HG03060 (cell line): ENCODE measurements at regions not wholly inside any gene's neighbourhood (a gene's known extent, or its start where the extent isn't known, plus 50 kb on each side); places are given as distances from the start of the nearest gene placed in this dataset.
"Not testable (repeated sequence)": the region's sequence is repeated elsewhere in the genome, so short reads cannot be mapped to it uniquely, and the experiment has no call there.

ENCODE experiments used
- ATAC-seq: cut with Tn5 transposase; IDR thresholded peaks from one replicate; pipeline ENCODE4 v1.9.1; 2021; ENCODE audit warnings: low read depth, moderate number of reproducible peaks; ENCODE audit not compliant: unreplicated experiment

DNA sequence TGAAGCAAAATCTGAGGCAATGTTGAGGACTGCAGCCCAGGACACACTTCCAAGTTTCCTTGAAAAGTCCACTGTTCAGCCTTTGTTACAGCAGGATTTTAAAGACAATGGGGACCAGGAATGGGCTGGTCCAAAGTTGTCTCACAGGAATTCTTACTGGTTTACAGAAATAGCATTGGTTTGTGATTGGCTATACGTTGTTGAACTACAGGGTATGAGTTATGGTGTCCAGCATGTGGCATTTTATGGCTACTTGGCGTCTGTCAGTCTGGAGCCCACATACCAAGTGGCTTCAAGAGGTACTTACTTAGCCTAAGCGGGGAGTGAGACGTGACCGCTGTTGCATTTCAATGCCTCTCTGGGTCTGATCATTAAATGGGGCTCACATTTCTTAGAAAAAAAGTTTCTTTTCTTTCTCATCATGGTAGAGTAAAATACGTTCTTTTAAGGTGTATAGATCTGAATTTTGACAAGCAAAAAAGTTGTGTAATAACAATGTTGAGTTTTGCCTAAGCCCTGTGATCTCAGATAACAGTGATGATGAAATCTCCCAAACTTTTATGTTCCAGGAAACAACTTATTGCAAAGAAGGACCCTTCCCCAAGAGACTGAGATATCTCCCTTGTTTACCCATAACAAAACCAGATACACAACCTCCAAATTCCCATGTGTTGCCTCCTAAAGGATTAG, 100.0 kb upstream of the TRIM24 start:
- no peak for ATAC-seq

DNA sequence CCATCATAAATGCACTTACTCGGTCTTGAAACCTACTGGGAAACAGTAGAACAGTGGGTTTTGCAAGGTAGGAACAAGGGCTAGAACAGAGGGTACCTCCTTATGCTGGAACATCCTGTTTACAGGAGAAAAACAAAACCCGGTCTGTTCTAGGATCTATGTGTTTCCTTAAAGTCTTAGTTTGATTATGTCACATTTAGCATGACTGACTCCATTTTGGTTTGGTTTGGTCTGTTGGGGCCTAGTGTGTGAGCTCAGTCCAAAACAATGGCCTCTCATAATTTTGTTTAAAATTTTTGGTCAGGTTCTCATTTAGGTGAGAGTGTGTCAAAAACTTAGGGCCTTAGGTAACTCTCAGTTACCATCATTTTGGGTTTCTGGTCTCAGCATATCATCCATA, 96.3 kb upstream of the TRIM24 start:
- ATAC-seq = no peak

DNA sequence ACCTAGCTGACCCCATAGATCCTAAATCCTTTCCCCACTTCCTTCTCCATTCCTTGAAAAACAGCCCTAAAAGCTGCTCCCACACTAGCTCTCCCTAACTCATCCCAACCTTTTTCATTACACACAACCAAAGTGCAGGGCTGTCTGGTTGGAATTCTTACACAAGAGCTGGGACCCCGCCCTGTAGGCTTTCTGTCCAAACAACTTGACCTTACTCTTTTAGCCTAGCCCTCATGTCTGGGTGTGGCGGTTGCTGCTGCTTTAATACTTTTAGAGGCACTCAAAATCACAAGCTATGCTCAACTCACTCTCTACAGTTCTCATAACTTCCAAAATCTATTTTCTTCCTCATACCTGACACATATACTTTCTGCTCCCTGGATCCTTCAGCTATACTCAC, 93.9 kb upstream of the TRIM24 start:
- not testable (repeated sequence) for ATAC-seq

DNA sequence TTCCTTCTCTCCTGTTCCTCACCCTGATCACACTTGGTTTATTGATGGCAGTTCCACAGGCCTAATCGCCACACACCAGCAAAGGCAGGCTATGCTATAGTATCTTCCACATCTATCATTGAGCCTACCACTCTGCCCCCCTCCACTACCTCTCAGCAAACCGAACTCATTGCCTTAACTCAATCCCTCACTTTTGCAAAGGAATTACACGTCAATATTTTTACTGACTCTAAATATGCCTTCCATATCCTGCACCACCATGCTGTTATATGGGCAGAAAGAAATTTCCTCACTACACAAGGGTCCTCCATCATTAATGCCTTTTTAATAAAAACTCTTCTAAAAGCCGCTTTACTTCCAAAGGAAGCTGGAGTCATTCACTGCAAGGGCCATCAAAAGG, 93.4 kb upstream of the TRIM24 start:
- ATAC-seq = not testable (repeated sequence)

DNA sequence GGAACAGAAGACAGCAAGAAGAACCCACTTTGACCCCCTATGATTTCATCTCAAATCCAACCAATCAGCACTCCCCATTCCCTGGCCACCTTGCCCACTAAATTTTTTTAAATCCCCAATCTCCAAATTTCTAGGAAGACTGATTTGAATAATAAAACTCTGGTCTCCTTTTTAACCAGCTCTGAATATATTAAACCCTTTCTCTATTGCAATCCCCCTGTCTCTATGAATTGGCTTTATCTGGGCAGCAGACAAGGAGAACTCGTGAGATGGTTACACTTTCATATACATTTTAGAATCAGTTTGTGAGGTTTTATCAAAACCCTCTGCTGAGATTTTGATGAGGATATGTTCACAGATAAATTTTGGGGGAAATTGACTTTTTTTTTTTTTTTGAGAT, 90.3 kb upstream of the TRIM24 start:
- no peak for ATAC-seq

DNA sequence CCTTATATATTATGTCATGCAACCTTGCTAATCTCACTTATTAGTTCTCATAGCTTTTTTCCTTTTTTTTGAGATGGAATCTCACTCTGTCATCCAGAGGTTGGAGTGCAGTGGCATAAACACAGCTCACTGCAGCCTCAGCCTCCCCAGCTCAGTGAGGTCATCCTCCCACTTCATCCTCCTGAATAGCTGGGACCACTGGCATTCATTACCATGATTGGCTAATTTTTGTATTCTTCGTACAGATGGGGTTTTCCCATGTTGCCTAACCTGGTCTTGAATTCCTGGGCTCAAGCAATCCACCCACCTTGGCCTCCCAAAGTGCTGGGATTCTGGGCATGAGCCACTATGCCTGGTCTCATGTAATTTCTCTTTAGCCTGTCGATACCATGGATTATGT, 89.1 kb upstream of the TRIM24 start:
- no peak for ATAC-seq

DNA sequence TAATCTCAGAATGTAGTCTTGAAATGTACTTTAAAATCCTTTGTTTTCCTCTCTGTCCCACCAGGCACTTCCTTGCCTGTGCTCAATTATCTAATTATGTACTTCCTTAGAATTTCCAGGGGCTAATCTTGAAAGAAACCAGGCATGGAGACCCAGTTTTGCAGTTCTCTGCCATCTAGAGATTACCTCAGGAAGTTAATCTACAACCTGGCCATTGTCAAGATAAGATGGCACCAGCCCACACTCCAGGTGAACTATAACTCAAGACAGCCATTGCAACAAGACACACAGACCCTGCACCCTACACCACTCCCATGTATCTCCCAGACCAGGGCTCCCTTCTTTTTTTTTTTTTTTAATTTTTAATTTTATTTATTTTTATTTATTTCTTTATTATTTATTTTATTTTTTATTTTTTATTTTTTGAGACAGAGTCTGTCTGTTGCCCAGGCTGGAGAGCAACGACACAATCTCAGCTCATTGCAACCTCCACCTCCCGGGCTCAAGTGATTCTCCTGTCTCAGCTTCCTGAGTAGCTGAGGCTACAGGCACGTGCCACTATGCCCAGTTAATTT, 85.9 kb upstream of the TRIM24 start:
- ATAC-seq = no peak

DNA sequence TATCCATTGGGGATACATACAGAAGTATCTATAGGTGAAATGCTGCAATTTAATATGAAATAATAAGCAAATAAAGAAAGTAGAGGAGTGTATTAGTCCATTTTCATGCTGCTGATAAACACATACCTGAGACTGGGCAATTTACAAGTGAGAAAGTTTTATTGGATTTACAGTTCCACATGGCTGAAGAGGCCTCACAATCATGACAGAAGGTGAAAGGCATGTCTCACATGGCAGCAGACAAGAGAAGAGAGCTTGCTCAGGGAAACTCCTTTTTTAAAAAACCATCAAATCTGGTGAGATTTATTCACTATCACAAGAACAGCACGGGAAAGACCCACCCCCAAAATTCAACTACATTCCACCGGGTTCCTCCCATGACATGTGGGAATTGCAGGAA, 82.8 kb upstream of the TRIM24 start:
- no peak for ATAC-seq

DNA sequence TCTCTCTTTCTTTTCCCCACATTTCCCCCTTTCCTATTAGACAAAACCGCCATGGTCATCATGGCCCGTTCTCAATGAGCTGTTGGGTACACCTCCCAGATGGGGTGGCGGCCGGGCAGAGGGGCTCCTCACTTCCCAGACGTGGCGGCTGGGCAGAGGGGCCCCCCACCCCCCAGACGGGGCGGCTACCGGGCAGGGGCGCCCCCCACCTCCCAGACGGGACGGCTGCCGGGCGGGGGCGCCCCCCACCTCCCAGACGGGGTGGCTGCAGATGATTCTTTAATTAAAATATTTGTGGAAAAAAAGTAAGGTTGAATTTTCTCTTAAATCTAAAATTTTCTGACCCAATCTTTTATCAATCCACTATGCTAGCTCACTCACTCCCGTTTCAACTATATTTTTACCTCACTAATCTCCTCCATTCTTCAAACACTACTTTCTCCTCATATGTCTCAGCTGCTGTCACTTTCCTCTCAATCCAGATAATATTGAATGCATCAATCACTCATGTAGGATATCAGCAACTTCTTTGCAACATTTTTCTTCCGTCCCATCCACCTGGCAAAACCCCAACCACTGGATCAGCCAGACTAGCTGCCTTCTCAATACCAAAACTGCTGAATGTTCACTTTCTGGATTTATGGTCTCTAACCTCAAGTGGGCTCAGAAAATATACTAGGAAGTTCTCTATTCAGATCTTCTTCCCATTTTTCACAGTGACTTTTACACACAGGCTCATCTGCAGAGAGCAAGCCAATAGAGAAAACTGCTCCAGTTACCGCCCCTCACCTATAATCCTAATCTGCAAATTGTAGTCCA, 81.1 kb upstream of the TRIM24 start:
- ATAC-seq = no peak

DNA sequence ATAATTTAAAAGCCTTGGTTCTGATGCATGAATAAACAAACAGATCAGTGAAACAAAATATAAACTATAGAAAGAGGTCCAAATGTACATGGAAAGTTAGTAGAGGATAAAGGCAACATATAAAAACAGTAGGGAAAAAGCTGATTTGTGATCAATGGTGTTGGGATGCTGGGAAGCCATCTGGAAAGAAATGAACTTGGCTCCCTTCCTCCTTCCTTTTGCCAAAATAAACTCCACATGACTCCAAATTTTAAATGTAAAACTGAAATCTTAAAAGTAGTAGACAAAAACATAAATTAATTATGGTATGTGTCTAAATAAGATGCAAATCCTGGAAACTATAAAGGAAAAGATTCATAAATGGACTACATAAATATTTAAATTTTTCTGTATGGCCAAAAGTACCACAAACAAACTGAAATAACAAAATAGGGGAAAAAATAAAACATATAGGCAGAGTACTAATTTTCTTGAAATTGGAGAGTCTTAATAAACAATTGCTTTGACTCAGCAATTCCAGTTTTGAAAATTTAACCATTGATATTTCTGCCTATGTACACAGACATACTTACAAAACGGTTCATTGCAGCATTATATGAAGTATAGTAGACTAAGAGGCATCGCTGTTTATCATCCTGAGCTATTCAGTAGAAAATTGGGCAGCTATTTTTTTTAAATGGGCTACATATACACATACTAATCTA, 77.0 kb upstream of the TRIM24 start:
- ATAC-seq = no peak

DNA sequence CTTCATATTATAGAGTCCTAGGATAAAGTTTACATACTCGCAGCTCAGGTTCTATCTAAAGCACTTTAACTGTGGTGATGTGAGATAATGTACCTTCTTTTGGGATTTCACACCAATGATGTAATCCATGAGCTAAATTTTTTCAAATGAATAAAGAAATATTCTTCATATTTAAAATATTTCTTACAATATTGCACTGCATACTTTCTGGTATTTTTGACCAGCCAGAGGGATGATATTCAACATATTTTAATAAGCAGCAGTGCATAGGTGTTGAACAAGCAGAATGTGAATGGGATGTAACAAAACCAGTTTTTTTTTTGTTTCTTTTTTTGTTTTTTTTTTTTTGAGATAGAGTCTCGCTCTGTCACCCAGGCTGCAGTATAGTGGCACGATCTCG, 73.2 kb upstream of the TRIM24 start:
- ATAC-seq = no peak

DNA sequence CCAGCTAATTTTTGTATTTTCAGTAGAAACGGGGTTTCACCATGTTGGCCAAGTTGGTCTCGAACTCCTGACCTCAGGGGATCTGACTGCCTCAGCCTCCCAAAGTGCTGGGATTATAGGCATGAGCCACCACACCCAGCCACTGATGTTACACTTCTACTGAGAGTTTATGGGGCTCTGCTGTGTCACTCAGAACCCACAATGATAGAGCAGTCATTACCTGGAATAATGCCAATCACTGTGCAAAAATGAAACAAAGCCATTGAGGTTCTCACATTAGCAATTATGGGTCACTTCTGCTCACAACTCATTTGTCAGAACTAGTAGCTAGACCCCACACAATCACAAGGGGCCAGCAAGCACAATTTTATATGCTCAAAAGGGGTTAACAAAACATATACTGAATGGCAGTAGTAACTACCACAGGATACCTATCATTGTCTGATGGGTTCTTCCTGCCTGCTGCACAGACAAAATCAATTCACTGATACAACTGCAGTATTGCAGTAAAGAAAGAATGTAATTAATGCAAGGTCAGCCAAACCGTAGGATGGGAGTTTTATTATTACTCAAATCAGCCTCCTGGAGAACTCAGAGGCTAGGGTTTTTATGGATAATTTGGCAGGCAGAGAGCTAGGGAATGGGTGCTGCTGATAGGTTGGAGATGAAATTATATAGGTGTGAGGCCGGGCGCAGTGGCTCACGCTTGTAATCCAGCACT, 72.1 kb upstream of the TRIM24 start:
- no peak for ATAC-seq

DNA sequence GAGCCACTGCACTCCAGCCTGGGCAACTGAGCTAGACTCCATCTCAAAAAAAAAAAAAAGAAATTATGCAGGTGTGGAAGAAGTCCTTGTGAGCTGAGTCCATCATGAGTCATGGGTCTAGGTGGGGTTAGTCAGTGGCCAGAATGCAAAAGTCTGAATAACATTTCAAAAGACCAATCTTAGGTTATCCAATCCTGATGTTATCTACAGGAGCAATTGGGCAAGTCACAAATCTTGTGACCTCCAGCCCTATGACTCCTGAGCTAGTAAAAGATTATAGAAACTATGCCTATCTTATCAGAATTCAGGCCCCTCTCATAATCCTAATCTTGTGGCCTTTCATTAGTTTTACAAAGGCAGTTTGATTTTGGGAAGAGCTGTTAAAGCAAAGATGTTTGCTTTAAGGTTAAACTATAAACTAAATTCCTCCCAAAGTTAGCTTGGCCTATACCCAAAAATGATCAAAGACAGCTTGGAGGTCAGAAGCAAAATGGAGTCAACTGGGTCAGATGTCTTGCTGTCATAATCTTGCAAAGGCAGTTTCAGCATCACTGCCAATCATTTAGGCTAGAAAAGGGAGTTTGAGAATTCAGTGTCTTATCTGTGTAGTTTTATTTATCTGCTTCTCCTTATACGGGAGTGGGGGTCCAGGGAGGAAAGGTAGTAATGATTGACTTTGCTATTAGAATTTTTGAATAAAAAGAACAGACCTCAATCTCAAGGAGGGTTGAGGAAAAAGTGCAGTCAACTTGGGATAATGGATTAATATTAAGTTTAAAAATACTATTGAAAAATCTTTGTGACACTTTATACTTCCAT, 71.2 kb upstream of the TRIM24 start:
- ATAC-seq = no peak

DNA sequence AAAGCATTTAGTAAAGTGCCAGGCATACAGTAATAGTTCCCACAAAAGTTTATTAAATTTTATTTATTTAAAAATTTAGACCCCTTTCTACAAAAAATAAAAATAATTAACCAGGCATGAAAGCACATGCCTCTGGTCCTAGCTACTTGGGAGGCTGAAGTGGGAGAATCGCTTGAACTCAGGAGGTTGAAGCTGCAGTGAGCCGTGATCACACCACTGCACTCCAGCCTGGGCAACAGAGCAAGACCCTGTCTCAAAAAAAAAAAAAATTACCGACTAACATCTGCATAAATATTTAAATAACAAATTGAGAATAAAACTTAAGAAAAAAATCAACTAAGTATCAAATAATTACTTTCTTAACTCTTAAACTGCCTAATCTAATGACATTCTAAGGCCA, 64.3 kb upstream of the TRIM24 start:
- ATAC-seq = no peak

DNA sequence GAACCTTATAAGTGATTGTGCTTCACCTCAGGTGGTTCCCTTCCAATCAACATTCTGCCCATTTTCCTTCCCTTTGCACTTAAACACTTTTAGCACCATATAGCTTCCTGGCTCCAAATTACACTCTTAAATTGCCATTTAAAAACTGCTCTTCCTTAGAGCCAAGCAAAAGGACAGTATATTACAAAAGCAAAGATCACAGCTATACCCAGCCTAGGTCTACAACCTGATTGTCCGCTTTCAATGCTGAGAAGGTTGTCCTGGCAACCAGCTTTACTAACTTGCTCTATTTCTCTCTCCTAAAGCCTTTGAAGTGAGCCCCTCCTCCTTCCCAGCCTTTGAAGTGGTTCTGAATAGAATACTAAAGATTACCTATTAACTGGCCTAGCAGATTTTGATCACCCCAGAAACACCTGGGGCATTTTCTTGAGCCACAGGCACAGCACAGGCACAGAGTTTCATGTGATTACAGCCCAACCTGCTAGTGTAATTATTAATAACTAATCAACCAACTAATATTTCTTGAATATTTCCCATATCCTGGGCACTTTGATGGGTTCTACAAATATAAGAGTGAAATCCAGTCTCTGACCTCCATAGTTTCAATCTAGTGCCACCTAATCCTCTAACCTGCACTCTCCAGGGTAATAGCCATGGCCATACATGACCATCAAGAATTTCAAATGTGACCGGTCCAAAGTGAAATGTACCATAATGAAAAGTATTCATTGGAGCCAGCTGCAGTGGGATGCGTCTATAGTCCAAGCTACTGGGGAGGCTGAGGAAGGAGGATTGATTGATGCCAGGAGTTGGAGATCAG, 63.6 kb upstream of the TRIM24 start:
- ATAC-seq = peak; percentile 93

DNA sequence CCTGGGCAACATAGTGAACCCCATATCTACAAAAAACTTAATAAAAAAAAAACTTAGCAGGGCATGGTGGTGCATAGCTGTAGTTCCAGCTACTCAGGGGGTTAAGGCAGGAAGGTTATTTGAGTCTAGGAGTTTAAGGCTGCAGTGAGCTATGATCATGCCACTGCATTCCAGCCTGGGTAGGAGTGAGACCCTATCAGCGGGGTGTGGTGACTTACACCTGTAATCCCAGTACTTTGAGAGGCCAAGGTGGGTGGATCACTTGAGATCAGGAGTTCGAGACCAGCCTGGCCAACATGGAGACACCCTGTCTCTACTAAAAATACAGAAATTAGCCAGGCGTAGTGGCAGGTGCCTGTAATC, 63.0 kb upstream of the TRIM24 start:
- not testable (repeated sequence) for ATAC-seq

DNA sequence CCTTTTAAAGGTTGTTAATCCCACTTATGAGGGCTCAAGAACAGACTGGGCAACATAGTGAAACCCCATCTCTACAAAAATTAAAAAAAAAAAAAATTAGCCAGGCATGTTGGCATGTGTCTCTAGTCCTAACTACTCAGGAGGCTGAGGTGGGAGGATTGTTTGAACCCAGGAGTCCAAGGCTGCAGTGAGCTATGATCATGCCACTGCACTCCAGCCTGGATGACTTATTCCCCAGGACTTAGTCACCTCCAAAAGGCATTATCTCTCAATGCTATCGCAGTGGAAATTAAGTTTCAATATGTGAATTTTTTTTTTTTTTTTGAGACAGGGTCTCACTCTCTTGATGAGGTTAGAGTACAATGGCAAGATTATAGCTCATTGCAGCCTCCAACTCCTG, 61.2 kb upstream of the TRIM24 start:
- ATAC-seq = no peak

DNA sequence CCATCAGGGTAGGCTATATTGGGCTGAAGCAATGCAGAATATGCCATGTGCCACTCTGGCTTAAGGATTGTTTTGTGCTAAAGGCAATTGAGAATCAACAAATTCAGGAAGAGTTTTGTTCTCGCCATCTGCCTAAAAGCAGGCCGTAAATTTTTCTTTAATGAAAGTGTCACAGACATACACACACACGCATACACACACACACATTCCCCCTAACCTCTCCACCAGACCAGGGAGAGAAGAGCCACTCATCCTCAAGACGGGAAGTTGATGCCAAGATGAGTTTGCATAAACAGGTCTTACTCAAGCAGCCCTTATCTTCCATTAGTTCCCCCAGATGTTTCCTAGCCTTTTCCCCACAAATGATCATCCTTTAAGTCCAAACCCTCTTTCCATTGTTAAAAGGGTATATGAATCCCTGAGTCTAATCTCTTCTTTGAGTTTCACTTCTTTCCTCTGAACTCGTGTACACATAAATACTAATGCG, 59.6 kb upstream of the TRIM24 start:
- no peak for ATAC-seq

DNA sequence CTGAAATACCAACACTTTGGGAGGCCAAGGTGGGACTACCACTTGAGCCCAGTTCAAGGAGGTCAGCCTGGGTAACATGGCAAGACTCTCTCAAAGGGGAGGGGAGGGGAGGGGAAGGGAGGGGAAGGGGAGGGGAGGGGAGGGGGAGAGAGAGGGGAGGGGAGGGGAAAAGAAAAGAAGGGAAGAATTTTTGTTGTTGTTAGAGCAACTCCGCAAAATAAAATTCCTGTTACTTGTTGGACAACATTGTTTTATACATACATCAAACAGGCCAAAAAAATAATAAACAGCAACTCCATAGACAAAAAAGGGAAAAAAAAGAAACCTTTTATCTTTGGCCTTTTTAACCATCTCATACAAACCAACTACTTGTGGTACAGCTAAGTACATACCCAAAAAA, 57.3 kb upstream of the TRIM24 start:
- no peak for ATAC-seq
